CD14-positive monocyte (primary cell): ENCODE measurements at regions not wholly inside any gene's neighbourhood (a gene's known extent, or its start where the extent isn't known, plus 50 kb on each side); places are given as distances from the start of the nearest gene placed in this dataset.

Experiments used
- DNase-seq, 3 donors: peaks; one replicate each; pipeline ENCODE4 v3.0.0-alpha.2; 2011 to 2022
- H2AFZ ChIP-seq: 2 replicates; pipeline ENCODE4 v1.6.0; 2012; ENCODE audit warnings: mild to moderate bottlenecking, low read depth, low read length, inconsistent platforms; ENCODE audit not compliant: insufficient read depth, poor library complexity, severe bottlenecking
- H3K27ac ChIP-seq, 2 donors: 1 replicate in 1 of 2; 2 replicates in 1 of 2; pipeline ENCODE4 v1.5.1; 2012 to 2013; ENCODE audit warnings: low read length in 2 of 2, control low read depth in 1 of 2, inconsistent platforms in 1 of 2, low read depth in 1 of 2, mild to moderate bottlenecking in 1 of 2
- H3K27me3 ChIP-seq, 2 donors: one replicate each; pipeline versions ENCODE4 v1.6.0 to v1.6.1; 2011 to 2013; ENCODE audit warnings: low read length in 2 of 2; ENCODE audit not compliant: control insufficient read depth in 2 of 2, insufficient read depth in 2 of 2
- H3K36me3 ChIP-seq, 2 donors: replicated peaks in 1 of 2; 1 replicate in 1 of 2; 2 replicates in 1 of 2; pipeline versions ENCODE4 v1.5.1 to v1.6.1; 2012 to 2013; ENCODE audit warnings: low read length in 2 of 2, control low read depth in 1 of 2, inconsistent platforms in 1 of 2, mild to moderate bottlenecking in 1 of 2; ENCODE audit not compliant: insufficient read depth in 2 of 2, control insufficient read depth in 1 of 2
- H3K4me1 ChIP-seq, 2 donors: 1 replicate in 1 of 2; 2 replicates in 1 of 2; pipeline versions ENCODE4 v1.5.1 to v1.6.1; 2012 to 2013; ENCODE audit warnings: low read length in 2 of 2, control low read depth in 1 of 2, inconsistent platforms in 1 of 2, mild to moderate bottlenecking in 1 of 2, moderate library complexity in 1 of 2; ENCODE audit not compliant: insufficient read depth in 2 of 2, control insufficient read depth in 1 of 2
- H3K4me2 ChIP-seq: replicated peaks from 2 replicates; pipeline ENCODE3; 2012; ENCODE audit warnings: low read length, moderate library complexity, mild to moderate bottlenecking; ENCODE audit not compliant: poor library complexity, severe bottlenecking; ENCODE audit errors: extremely low read depth
- H3K4me3 ChIP-seq, 3 experiments: fragments of 200-600 bp in 1 of 3; sonication (generic) in 1 of 3; replicated peaks in 1 of 3; 1 replicate in 2 of 3; 2 replicates in 1 of 3; pipeline ENCODE4 v1.5.1; 2011 to 2013; ENCODE audit warnings: low read length in 3 of 3, mild to moderate bottlenecking in 3 of 3, control low read depth in 2 of 3, low read depth in 2 of 3, inconsistent platforms in 1 of 3, moderate library complexity in 1 of 3
- H3K79me2 ChIP-seq: 2 replicates; pipeline ENCODE4 v1.6.0; 2012; ENCODE audit warnings: mild to moderate bottlenecking, control low read depth, inconsistent platforms, low read length, moderate library complexity; ENCODE audit not compliant: insufficient read depth
- H3K9ac ChIP-seq: 2 replicates; pipeline ENCODE4 v1.6.0; 2017; ENCODE audit warnings: low read length, mild to moderate bottlenecking; ENCODE audit not compliant: insufficient read depth, poor library complexity, severe bottlenecking
- H3K9me3 ChIP-seq, 2 donors: replicated peaks in 1 of 2; 1 replicate in 1 of 2; 2 replicates in 1 of 2; pipeline versions ENCODE4 v1.5.1 to v1.6.1; 2012 to 2013; ENCODE audit warnings: low read length in 2 of 2, control low read depth in 1 of 2; ENCODE audit not compliant: control insufficient read depth in 1 of 2, insufficient read depth in 1 of 2
- H4K20me1 ChIP-seq: 2 replicates; pipeline ENCODE4 v1.6.0; 2012; ENCODE audit warnings: mild to moderate bottlenecking, low read length, control low read depth, moderate library complexity; ENCODE audit not compliant: insufficient read depth
- H3K27ac Mint-ChIP-seq, 7 donors: one replicate each; pipeline ENCODE4 v1.8.0; 2020; ENCODE audit warnings: mild to moderate bottlenecking in 7 of 7, mixed read lengths in 7 of 7, moderate library complexity in 6 of 7, inconsistent platforms in 2 of 7
- H3K27me3 Mint-ChIP-seq, 3 donors: one replicate each; pipeline ENCODE4 v1.8.0; 2021 to 2022; ENCODE audit warnings: low read depth in 3 of 3, mild to moderate bottlenecking in 3 of 3, mixed read lengths in 3 of 3, moderate library complexity in 3 of 3, inconsistent platforms in 1 of 3
- H3K36me3 Mint-ChIP-seq, 2 donors: one replicate each; pipeline ENCODE4 v1.8.0; 2020; ENCODE audit warnings: mixed read lengths in 2 of 2, inconsistent platforms in 1 of 2, mild to moderate bottlenecking in 1 of 2
- H3K4me1 Mint-ChIP-seq: one replicate; pipeline ENCODE4 v1.8.0; 2020; ENCODE audit warnings: mild to moderate bottlenecking, mixed read lengths
- H3K4me3 Mint-ChIP-seq, 2 donors: one replicate each; pipeline ENCODE4 v1.8.0; 2020; ENCODE audit warnings: mild to moderate bottlenecking in 2 of 2, mixed read lengths in 2 of 2, moderate library complexity in 1 of 2
- H3K9me3 Mint-ChIP-seq, 7 donors: one replicate each; pipeline ENCODE4 v1.8.0; 2020 to 2022; ENCODE audit warnings: mixed read lengths in 7 of 7, mild to moderate bottlenecking in 6 of 7, moderate library complexity in 6 of 7, inconsistent platforms in 2 of 7
- CTCF ChIP-seq: fragments of 200-600 bp; IDR thresholded peaks from one replicate; pipeline ENCODE4 v1.8.0; 2022; ENCODE audit warnings: antibody characterized with exemption, mild to moderate bottlenecking
- WGBS: methylation state at CpG from one replicate; pipeline ENCODE4 v1.1.5; 2013; ENCODE audit warnings: missing lambda C conversion rate; ENCODE audit not compliant: insufficient coverage; 5-methylcytosine and 5-hydroxymethylcytosine counted together
- intact Hi-C, 2 donors: fragments of 100-400 bp; cut with micrococcal nuclease; formaldehyde crosslinking; loops; one replicate each; pipeline versions ENCODE4 v1.15.0 to v1.15.1; 2023

GRCh38 chr5:93267736-93268135 is 313.3 kb downstream of the NR2F1-AS1 start:
- no peaks in the 10 kb centered on the region for H3K36me3 ChIP-seq
- no peak overlapping the region for H3K9ac ChIP-seq
- H2AFZ ChIP-seq: no peak overlapping the region
- Mint-ChIP-seq H3K4me3 (no peak overlapping the region), H3K36me3 (no peaks in the 10 kb centered on the region), H3K4me1 (no peaks in the 10 kb centered on the region), H3K27me3 (no peaks in the 10 kb centered on the region), H3K27ac (no peak overlapping the region), H3K9me3 (peaks cover 4 to 20% (median 13%) of the 10 kb centered on the region in 7 donors)
- no peak overlapping the region for H3K27ac ChIP-seq
- DNase-seq: no peak
- WGBS: 94% methylated on average over 8 of the region's 13 CpGs
- no peaks in the 10 kb centered on the region for H3K4me1 ChIP-seq
- TF ChIP-seq CTCF: no peak
- peaks cover 14 to 23% of the 10 kb centered on the region in 2 donors for H3K9me3 ChIP-seq
- intact Hi-C loops: no loop called here
- no peak overlapping the region for H3K4me3 ChIP-seq
- no peaks in the 10 kb centered on the region for H3K27me3 ChIP-seq
- no peak overlapping the region for H3K4me2 ChIP-seq
- H4K20me1 ChIP-seq: no peaks in the 10 kb centered on the region
- H3K79me2 ChIP-seq: no peaks in the 10 kb centered on the region

- Histone ChIP-seq H3K4me2 (no peak overlapping the region), H4K20me1 (no peaks in the 10 kb centered on the region), H3K9me3 (peaks cover 14 to 23% of the 10 kb centered on the region in 2 donors), H2AFZ (no peak overlapping the region), H3K9ac (no peak overlapping the region), H3K79me2 (no peaks in the 10 kb centered on the region), H3K4me3 (no peak overlapping the region), H3K27ac (no peak overlapping the region), H3K4me1 (no peaks in the 10 kb centered on the region), H3K27me3 (no peaks in the 10 kb centered on the region), H3K36me3 (no peaks in the 10 kb centered on the region)
- H3K36me3 Mint-ChIP-seq: no peaks in the 10 kb centered on the region
- H3K4me3 Mint-ChIP-seq: no peak overlapping the region
- H3K27me3 Mint-ChIP-seq: no peaks in the 10 kb centered on the region
- WGBS: 94% methylated on average over 15 of the region's 20 CpGs
- peaks cover 4 to 20% (median 13%) of the 10 kb centered on the region in 7 donors for H3K9me3 Mint-ChIP-seq
- intact Hi-C loops: no loop called here
- no peak for DNase-seq
- no peak for TF ChIP-seq CTCF
- H3K4me1 Mint-ChIP-seq: no peaks in the 10 kb centered on the region
- H3K27ac Mint-ChIP-seq: no peak overlapping the region
Measured at GRCh38 chr5:93267276-93267675, 313.7 kb downstream of the NR2F1-AS1 start.
